ENCODE measurements at regions not wholly inside any gene's neighbourhood (a gene's known extent, or its start where the extent isn't known, plus 50 kb on each side); places are given as distances from the start of the nearest gene placed in this dataset.

- TF ChIP-seq CHD7 (IDR thresholded peaks at IDR 0.05; ENCODE audit: insufficient replicate concordance, low read length) (no peak), EGR1 (IDR thresholded peaks at IDR 0.05; ENCODE audit: borderline replicate concordance, low read depth, low read length) (no peak), RAD21 (IDR thresholded peaks at IDR 0.05 in 1 of 2, conservative IDR thresholded peaks at IDR 0.05 in 1 of 2; ENCODE audit: low read depth in 2 of 2, low read length in 2 of 2) (no peak), BCL11A (IDR thresholded peaks at IDR 0.05; ENCODE audit: low read depth in 2 of 2, low read length in 2 of 2) (no peak), EP300 (IDR thresholded peaks at IDR 0.05; ENCODE audit: borderline replicate concordance in 1 of 2, low read depth in 2 of 2, low read length in 2 of 2) (0 out of 3 replicates have a peak, but pooled peaks of 1 of the 2 experiments have one; percentile 1), BRCA1 (IDR thresholded peaks at IDR 0.05; ENCODE audit: low read depth, low read length) (no peak), KDM4A (IDR thresholded peaks at IDR 0.05; ENCODE audit: low read depth, low read length, severe bottlenecking) (peak; percentile 98), CREB1 (IDR thresholded peaks at IDR 0.05) (peak; percentile 4; the same call in 1 of the 2 replicates)
- TF ChIP-seq, protein P1, sequence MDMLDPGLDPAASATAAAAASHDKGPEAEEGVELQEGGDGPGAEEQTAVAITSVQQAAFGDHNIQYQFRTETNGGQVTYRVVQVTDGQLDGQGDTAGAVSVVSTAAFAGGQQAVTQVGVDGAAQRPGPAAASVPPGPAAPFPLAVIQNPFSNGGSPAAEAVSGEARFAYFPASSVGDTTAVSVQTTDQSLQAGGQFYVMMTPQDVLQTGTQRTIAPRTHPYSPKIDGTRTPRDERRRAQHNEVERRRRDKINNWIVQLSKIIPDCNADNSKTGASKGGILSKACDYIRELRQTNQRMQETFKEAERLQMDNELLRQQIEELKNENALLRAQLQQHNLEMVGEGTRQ (IDR thresholded peaks at IDR 0.05; ENCODE audit: low read length) = no peak
Observed at GRCh38 chr3:126287536-126288241, 69.5 kb downstream of the KLF15 start (continued).
